ENCODE measurements at regions not wholly inside any gene's neighbourhood (a gene's known extent, or its start where the extent isn't known, plus 50 kb on each side); places are given as distances from the start of the nearest gene placed in this dataset.

- no peaks in the 10 kb centered on the region for H3K27me3 ChIP-seq (ENCODE audit: control insufficient read depth, insufficient read depth, low read length, poor library complexity, severe bottlenecking)
- H3K27ac Mint-ChIP-seq = peak overlapping the region; percentile 57
- H3K36me3 Mint-ChIP-seq (ENCODE audit: low read depth) = peaks cover 62% of the 10 kb centered on the region
- H3K9me3 Mint-ChIP-seq = peaks cover 5% of the 10 kb centered on the region
- H3K27ac ChIP-seq (ENCODE audit: low read depth, low read length) = no peak overlapping the region
- DNase-seq = no peak
- H3K4me3 ChIP-seq (ENCODE audit: low read length) = no peak overlapping the region
- H3K4me1 ChIP-seq (ENCODE audit: control insufficient read depth, insufficient read depth, low read length) = no peaks in the 10 kb centered on the region
- H3K27me3 Mint-ChIP-seq (ENCODE audit: insufficient read depth) = no peaks in the 10 kb centered on the region
- peaks cover 1% of the 10 kb centered on the region for H3K4me1 Mint-ChIP-seq
- TF ChIP-seq, protein P1, sequence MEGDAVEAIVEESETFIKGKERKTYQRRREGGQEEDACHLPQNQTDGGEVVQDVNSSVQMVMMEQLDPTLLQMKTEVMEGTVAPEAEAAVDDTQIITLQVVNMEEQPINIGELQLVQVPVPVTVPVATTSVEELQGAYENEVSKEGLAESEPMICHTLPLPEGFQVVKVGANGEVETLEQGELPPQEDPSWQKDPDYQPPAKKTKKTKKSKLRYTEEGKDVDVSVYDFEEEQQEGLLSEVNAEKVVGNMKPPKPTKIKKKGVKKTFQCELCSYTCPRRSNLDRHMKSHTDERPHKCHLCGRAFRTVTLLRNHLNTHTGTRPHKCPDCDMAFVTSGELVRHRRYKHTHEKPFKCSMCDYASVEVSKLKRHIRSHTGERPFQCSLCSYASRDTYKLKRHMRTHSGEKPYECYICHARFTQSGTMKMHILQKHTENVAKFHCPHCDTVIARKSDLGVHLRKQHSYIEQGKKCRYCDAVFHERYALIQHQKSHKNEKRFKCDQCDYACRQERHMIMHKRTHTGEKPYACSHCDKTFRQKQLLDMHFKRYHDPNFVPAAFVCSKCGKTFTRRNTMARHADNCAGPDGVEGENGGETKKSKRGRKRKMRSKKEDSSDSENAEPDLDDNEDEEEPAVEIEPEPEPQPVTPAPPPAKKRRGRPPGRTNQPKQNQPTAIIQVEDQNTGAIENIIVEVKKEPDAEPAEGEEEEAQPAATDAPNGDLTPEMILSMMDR (conservative IDR thresholded peaks at IDR 0.05) = no peak
- H3K36me3 ChIP-seq (ENCODE audit: control insufficient read depth, insufficient read depth, low read length) = peaks cover 43% of the 10 kb centered on the region
- H3K4me3 Mint-ChIP-seq = no peak overlapping the region
- no peak overlapping the region for H3K9ac ChIP-seq (ENCODE audit: extremely low read depth, low read length, poor library complexity, severe bottlenecking)
- no peaks in the 10 kb centered on the region for H3K9me3 ChIP-seq (ENCODE audit: control insufficient read depth, low read length)
- 92 to 100% methylated on average over 6 to 9 of the region's 9 CpGs for WGBS, 2 experiments (ENCODE audit: insufficient coverage in 1 of 2, insufficient read length in 1 of 2)
Measured at GRCh38 chr20:3340443-3340842, 67.0 kb downstream of the DNAAF9 start.

DNA sequence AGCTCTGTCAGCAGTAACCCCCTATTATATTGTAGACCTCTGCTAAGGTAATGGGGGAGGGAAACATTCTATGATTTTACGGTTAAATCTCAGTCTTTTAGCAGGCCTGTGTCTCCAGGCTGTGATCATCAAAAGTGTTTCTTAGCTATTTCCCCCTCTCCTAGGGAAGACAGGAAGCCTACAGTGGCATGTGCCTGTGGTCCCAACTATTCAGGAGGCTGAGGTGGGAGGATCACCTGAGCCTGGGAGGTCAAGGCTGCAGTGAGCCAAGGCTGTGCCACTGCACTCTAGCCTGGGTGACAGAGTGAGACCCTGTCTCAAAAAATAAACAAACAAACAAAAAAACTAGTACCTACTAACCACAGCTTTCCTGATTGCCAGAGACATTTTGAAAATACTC lies 67.9 kb downstream of the DNAAF9 start:
- peaks cover 58% of the 10 kb centered on the region for H3K36me3 Mint-ChIP-seq (ENCODE audit: low read depth)
- TF ChIP-seq, protein P1 (conservative IDR thresholded peaks at IDR 0.05) = no peak
- 92 to 100% methylated on average over 1 of the region's 1 CpG for WGBS, 2 experiments (ENCODE audit: insufficient coverage in 1 of 2, insufficient read length in 1 of 2)

GRCh38 chr20:3339076-3339475 lies 68.4 kb downstream of the DNAAF9 start:
- no peak overlapping the region for H3K4me3 Mint-ChIP-seq
- no peak overlapping the region for H3K4me3 ChIP-seq (ENCODE audit: low read length)
- H3K27me3 ChIP-seq (ENCODE audit: control insufficient read depth, insufficient read depth, low read length, poor library complexity, severe bottlenecking) = no peaks in the 10 kb centered on the region
- peaks cover 5% of the 10 kb centered on the region for H3K9me3 Mint-ChIP-seq
- no peaks in the 10 kb centered on the region for H3K27me3 Mint-ChIP-seq (ENCODE audit: insufficient read depth)
- H3K36me3 Mint-ChIP-seq (ENCODE audit: low read depth) = peaks cover 62% of the 10 kb centered on the region
- no peak overlapping the region for H3K9ac ChIP-seq (ENCODE audit: extremely low read depth, low read length, poor library complexity, severe bottlenecking)
- peaks cover 40% of the 10 kb centered on the region for H3K36me3 ChIP-seq (ENCODE audit: control insufficient read depth, insufficient read depth, low read length)
- H3K4me1 ChIP-seq (ENCODE audit: control insufficient read depth, insufficient read depth, low read length) = no peaks in the 10 kb centered on the region
- no peak overlapping the region for H3K27ac ChIP-seq (ENCODE audit: low read depth, low read length)
- peaks cover 1% of the 10 kb centered on the region for H3K4me1 Mint-ChIP-seq
- TF ChIP-seq, protein P1 (conservative IDR thresholded peaks at IDR 0.05) = no peak
- H3K9me3 ChIP-seq (ENCODE audit: control insufficient read depth, low read length) = no peaks in the 10 kb centered on the region
- no peak for DNase-seq
- 80 to 97% methylated on average over 1 of the region's 1 CpG for WGBS, 2 experiments (ENCODE audit: insufficient coverage in 1 of 2, insufficient read length in 1 of 2)
- H3K27ac Mint-ChIP-seq = no peak overlapping the region

More for the DNA sequence above, 67.9 kb downstream of the DNAAF9 start:
- Mint-ChIP-seq H3K4me1 (peaks cover 1% of the 10 kb centered on the region), H3K27ac (no peak overlapping the region), H3K4me3 (no peak overlapping the region), H3K9me3 (peaks cover 5% of the 10 kb centered on the region), H3K27me3 (ENCODE audit: insufficient read depth) (no peaks in the 10 kb centered on the region)
- DNase-seq = no peak
- H3K36me3 ChIP-seq (ENCODE audit: control insufficient read depth, insufficient read depth, low read length) = peaks cover 39% of the 10 kb centered on the region
- no peak overlapping the region for H3K27ac ChIP-seq (ENCODE audit: low read depth, low read length)
- H3K4me1 ChIP-seq (ENCODE audit: control insufficient read depth, insufficient read depth, low read length) = no peaks in the 10 kb centered on the region
- no peaks in the 10 kb centered on the region for H3K9me3 ChIP-seq (ENCODE audit: control insufficient read depth, low read length)
- no peaks in the 10 kb centered on the region for H3K27me3 ChIP-seq (ENCODE audit: control insufficient read depth, insufficient read depth, low read length, poor library complexity, severe bottlenecking)
- no peak overlapping the region for H3K9ac ChIP-seq (ENCODE audit: extremely low read depth, low read length, poor library complexity, severe bottlenecking)
- no peak overlapping the region for H3K4me3 ChIP-seq (ENCODE audit: low read length)

All from endodermal cell (in vitro differentiated cells).